Astrocyte (in vitro differentiated cells and primary cell): ENCODE measurements at regions not wholly inside any gene's neighbourhood (a gene's known extent, or its start where the extent isn't known, plus 50 kb on each side); places are given as distances from the start of the nearest gene placed in this dataset.
"Not testable (repeated sequence)": the region's sequence is repeated elsewhere in the genome, so short reads cannot be mapped to it uniquely, and the experiment has no call there.

Experiments used
- DNase-seq: peaks from one replicate; pipeline ENCODE4 v3.0.0-alpha.2; 2010; ENCODE audit warnings: low read depth
- FAIRE-seq: peaks from 2 replicates; lab custom pipeline; 2011; peaks lifted over from hg19 to GRCh38; lab: Jason Lieb, UNC
- H2AFZ ChIP-seq: 2 replicates; pipeline ENCODE4 v1.6.0; 2012; ENCODE audit warnings: low read depth, low read length, inconsistent platforms
- H3K27ac ChIP-seq: 2 replicates; pipeline ENCODE4 v1.5.1; 2011; ENCODE audit warnings: low read depth, low read length, inconsistent platforms
- H3K27me3 ChIP-seq: 2 replicates; pipeline ENCODE4 v1.6.0; 2011; ENCODE audit warnings: low read length, inconsistent platforms; ENCODE audit not compliant: insufficient read depth
- H3K36me3 ChIP-seq: 2 replicates; pipeline ENCODE4 v1.5.1; 2011; ENCODE audit warnings: low read length, inconsistent platforms; ENCODE audit not compliant: insufficient read depth
- H3K4me1 ChIP-seq: 2 replicates; pipeline ENCODE4 v1.5.1; 2011; ENCODE audit warnings: low read length, inconsistent platforms; ENCODE audit not compliant: insufficient read depth
- H3K4me2 ChIP-seq: 2 replicates; pipeline ENCODE4 v1.6.0; 2012; ENCODE audit warnings: low read length, inconsistent platforms
- H3K4me3 ChIP-seq: 2 replicates; pipeline ENCODE4 v1.5.1; 2011; ENCODE audit warnings: low read depth, mild to moderate bottlenecking, low read length, inconsistent platforms; ENCODE audit not compliant: insufficient read depth
- H3K79me2 ChIP-seq: 2 replicates; pipeline ENCODE4 v1.6.0; 2012; ENCODE audit warnings: mild to moderate bottlenecking, low read length, inconsistent platforms; ENCODE audit not compliant: insufficient read depth
- H3K9ac ChIP-seq: 2 replicates; pipeline ENCODE4 v1.6.0; 2012; ENCODE audit warnings: mild to moderate bottlenecking, low read length, inconsistent platforms
- H3K9me3 ChIP-seq: 2 replicates; pipeline ENCODE4 v1.5.1; 2012; ENCODE audit warnings: low read depth, mild to moderate bottlenecking, low read length, inconsistent platforms; ENCODE audit not compliant: insufficient read depth
- H4K20me1 ChIP-seq: 2 replicates; pipeline ENCODE4 v1.6.0; 2012; ENCODE audit warnings: low read length, inconsistent platforms; ENCODE audit not compliant: insufficient read depth
- H3K27ac Mint-ChIP-seq: one replicate; pipeline ENCODE4 v1.8.0; 2021; ENCODE audit warnings: mild to moderate bottlenecking, mixed read lengths; ENCODE audit not compliant: unreplicated experiment
- H3K27me3 Mint-ChIP-seq: one replicate; pipeline ENCODE4 v1.8.0; 2021; ENCODE audit warnings: low read depth, mixed read lengths; ENCODE audit not compliant: unreplicated experiment
- H3K36me3 Mint-ChIP-seq: one replicate; pipeline ENCODE4 v1.8.0; 2021; ENCODE audit warnings: low read depth, mixed read lengths; ENCODE audit not compliant: unreplicated experiment
- H3K4me1 Mint-ChIP-seq: one replicate; pipeline ENCODE4 v1.8.0; 2021; ENCODE audit warnings: low read depth, mixed read lengths; ENCODE audit not compliant: unreplicated experiment
- H3K4me3 Mint-ChIP-seq: one replicate; pipeline ENCODE4 v1.8.0; 2021; ENCODE audit warnings: mild to moderate bottlenecking, moderate library complexity, mixed read lengths; ENCODE audit not compliant: unreplicated experiment
- H3K9me3 Mint-ChIP-seq: one replicate; pipeline ENCODE4 v1.8.0; 2021; ENCODE audit warnings: mild to moderate bottlenecking, mixed read lengths; ENCODE audit not compliant: unreplicated experiment
- EZH2 ChIP-seq: IDR thresholded peaks from 2 replicates; pipeline ENCODE4 v1.6.1; 2012; ENCODE audit warnings: mild to moderate bottlenecking, low read length, inconsistent platforms; ENCODE audit not compliant: insufficient read depth
- TF ChIP-seq, protein P1 (sequence below): IDR thresholded peaks from 2 replicates; pipeline ENCODE4 v1.5.1; 2011; ENCODE audit warnings: low read depth, mild to moderate bottlenecking, inconsistent platforms, low read length, moderate library complexity; ENCODE audit not compliant: insufficient read depth

DNA sequence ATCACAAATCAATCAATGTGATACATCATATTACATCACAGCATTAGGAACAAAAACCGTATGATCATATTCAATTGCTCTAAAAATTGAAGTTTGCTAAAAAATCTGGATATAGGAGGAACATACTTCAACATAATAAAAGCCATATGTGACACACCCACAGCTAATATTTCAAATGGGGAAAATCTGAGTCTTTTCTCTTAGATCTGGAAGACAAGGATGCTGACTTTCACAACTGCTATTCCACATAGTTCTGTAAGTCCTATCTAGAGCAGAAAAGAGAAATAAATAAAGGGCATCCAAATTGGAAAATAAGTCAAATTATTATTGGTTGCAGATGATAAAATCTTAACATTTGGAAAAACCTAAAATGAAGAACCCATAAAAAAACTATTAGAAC lies 256.8 kb upstream of the SGO1 start:
- Histone ChIP-seq H3K79me2 (no peaks in the 10 kb centered on the region), H3K27me3 (no peaks in the 10 kb centered on the region), H3K9me3 (no peaks in the 10 kb centered on the region), H3K27ac (no peak overlapping the region), H3K4me3 (no peak overlapping the region), H3K9ac (no peak overlapping the region), H3K4me1 (no peaks in the 10 kb centered on the region), H2AFZ (no peak overlapping the region), H4K20me1 (no peaks in the 10 kb centered on the region), H3K36me3 (no peaks in the 10 kb centered on the region), H3K4me2 (no peak overlapping the region)
- TF ChIP-seq, protein P1, sequence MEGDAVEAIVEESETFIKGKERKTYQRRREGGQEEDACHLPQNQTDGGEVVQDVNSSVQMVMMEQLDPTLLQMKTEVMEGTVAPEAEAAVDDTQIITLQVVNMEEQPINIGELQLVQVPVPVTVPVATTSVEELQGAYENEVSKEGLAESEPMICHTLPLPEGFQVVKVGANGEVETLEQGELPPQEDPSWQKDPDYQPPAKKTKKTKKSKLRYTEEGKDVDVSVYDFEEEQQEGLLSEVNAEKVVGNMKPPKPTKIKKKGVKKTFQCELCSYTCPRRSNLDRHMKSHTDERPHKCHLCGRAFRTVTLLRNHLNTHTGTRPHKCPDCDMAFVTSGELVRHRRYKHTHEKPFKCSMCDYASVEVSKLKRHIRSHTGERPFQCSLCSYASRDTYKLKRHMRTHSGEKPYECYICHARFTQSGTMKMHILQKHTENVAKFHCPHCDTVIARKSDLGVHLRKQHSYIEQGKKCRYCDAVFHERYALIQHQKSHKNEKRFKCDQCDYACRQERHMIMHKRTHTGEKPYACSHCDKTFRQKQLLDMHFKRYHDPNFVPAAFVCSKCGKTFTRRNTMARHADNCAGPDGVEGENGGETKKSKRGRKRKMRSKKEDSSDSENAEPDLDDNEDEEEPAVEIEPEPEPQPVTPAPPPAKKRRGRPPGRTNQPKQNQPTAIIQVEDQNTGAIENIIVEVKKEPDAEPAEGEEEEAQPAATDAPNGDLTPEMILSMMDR: no peak
- TF ChIP-seq EZH2: no peak
- Mint-ChIP-seq H3K4me1 (no peaks in the 10 kb centered on the region), H3K27ac (no peak overlapping the region), H3K4me3 (no peak overlapping the region), H3K27me3 (no peaks in the 10 kb centered on the region), H3K9me3 (no peaks in the 10 kb centered on the region), H3K36me3 (no peaks in the 10 kb centered on the region)
- FAIRE-seq (no peak), DNase-seq (no peak)

DNA sequence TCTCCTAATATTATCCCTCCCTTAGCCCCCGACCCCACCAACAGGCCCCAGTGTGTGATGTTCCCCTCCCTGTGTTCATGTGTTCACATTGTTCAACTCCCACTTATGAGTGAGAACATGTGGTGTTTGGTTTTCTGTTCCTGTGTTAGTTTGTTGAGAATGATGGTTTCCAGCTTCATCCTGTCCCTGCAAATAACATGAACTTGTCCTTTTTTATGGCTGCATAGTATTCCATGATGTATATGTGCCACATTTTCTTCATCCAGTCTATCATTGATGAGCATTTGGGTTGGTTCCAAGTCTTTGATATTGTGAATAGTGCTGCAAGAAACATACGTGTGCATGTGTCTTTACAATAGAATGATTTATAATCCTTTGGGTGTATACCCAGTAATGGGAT lies 241.3 kb upstream of the SGO1 start:
- not testable (repeated sequence) for FAIRE-seq, H3K4me1 Mint-ChIP-seq, H3K27ac Mint-ChIP-seq, H3K36me3 Mint-ChIP-seq, H3K27me3 Mint-ChIP-seq, H4K20me1 ChIP-seq, H3K4me2 ChIP-seq, H3K27me3 ChIP-seq, H3K4me1 ChIP-seq, H3K9ac ChIP-seq, DNase-seq, H3K36me3 ChIP-seq, H2AFZ ChIP-seq, H3K79me2 ChIP-seq, H3K9me3 ChIP-seq, H3K4me3 ChIP-seq, H3K4me3 Mint-ChIP-seq, H3K27ac ChIP-seq
- H3K9me3 Mint-ChIP-seq: peaks cover 16% of the 10 kb centered on the region

DNA sequence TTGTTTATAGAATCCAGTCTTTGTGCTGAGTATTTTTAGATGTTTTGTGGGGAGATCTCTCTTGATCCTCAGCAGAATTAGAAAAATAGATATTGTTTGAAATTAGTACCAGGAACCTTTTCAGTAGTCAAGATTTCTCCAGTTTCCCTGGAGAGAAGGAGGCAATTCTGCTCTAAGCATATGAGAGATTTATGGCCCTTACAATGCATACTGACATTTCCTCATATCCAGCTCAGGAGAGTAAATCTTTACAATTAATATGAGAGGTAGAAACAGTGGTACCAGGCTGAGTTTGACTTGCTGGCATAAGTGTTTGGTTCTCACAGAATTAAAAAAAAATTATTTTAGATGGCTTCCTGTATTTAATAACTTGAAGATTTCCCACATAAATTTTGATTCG lies 239.1 kb upstream of the SGO1 start:
- no peak overlapping the region for H3K4me3 ChIP-seq
- FAIRE-seq (no peak), DNase-seq (no peak)
- Mint-ChIP-seq H3K4me1 (no peaks in the 10 kb centered on the region), H3K36me3 (no peaks in the 10 kb centered on the region), H3K4me3 (no peak overlapping the region), H3K27me3 (no peaks in the 10 kb centered on the region), H3K27ac (no peak overlapping the region), H3K9me3 (peaks cover 14% of the 10 kb centered on the region)
- H2AFZ ChIP-seq: no peak overlapping the region
- H3K27me3 ChIP-seq: no peaks in the 10 kb centered on the region
- H3K36me3 ChIP-seq: no peaks in the 10 kb centered on the region
- no peaks in the 10 kb centered on the region for H3K79me2 ChIP-seq
- TF ChIP-seq EZH2: no peak
- TF ChIP-seq, protein P1: no peak
- no peaks in the 10 kb centered on the region for H4K20me1 ChIP-seq
- no peak overlapping the region for H3K9ac ChIP-seq
- H3K4me2 ChIP-seq: no peak overlapping the region
- H3K27ac ChIP-seq: no peak overlapping the region
- no peaks in the 10 kb centered on the region for H3K9me3 ChIP-seq
- no peaks in the 10 kb centered on the region for H3K4me1 ChIP-seq
